ENCODE measurements at regions not wholly inside any gene's neighbourhood (a gene's known extent, or its start where the extent isn't known, plus 50 kb on each side); places are given as distances from the start of the nearest gene placed in this dataset.

GRCh38 chr3:124459678-124460077 is 270.6 kb upstream of the UMPS start:
- DNase-seq = no peak

GRCh38 chr3:124461126-124461525 is 269.1 kb upstream of the UMPS start:
- DNase-seq = no peak

GRCh38 chr3:124461838-124462632 is 268.2 kb upstream of the UMPS start:
- no peak for DNase-seq

- no peak for DNase-seq
These were observed 267.0 kb upstream of the UMPS start for GRCh38 chr3:124463234-124463633.

GRCh38 chr3:124467980-124468902 is 262.0 kb upstream of the UMPS start:
- DNase-seq = peak; percentile 26

- no peak for DNase-seq
These were observed 260.7 kb upstream of the UMPS start for GRCh38 chr3:124469555-124469954.

GRCh38 chr3:124478830-124479229 is 251.4 kb upstream of the UMPS start:
- no peak for DNase-seq

- DNase-seq = no peak
These were observed 246.3 kb upstream of the UMPS start for GRCh38 chr3:124483915-124484470.

- no peak for DNase-seq
These were observed 243.9 kb upstream of the UMPS start for GRCh38 chr3:124486324-124486723.

GRCh38 chr3:124489506-124489905 is 240.7 kb upstream of the UMPS start:
- no peak for DNase-seq

GRCh38 chr3:124491098-124491497 is 239.2 kb upstream of the UMPS start:
- DNase-seq = no peak

- no peak for DNase-seq
These were observed 238.4 kb upstream of the UMPS start for GRCh38 chr3:124491875-124492274.

GRCh38 chr3:124492824-124493223 is 237.4 kb upstream of the UMPS start:
- peak; percentile 60 for DNase-seq

- DNase-seq = no peak
These were observed 234.2 kb upstream of the UMPS start for GRCh38 chr3:124496061-124496460.

GRCh38 chr3:124497487-124497886 is 232.8 kb upstream of the UMPS start:
- DNase-seq = no peak

- DNase-seq = no peak
These were observed 231.4 kb upstream of the UMPS start for GRCh38 chr3:124498891-124499290.

- no peak for DNase-seq
These were observed 225.8 kb upstream of the UMPS start for GRCh38 chr3:124504332-124505059.

GRCh38 chr3:124509884-124510283 is 220.4 kb upstream of the UMPS start:
- DNase-seq = no peak

- no peak for DNase-seq
These were observed 220.0 kb upstream of the UMPS start for GRCh38 chr3:124510290-124510689.

GRCh38 chr3:124512881-124513609 is 217.2 kb upstream of the UMPS start:
- DNase-seq = no peak

GRCh38 chr3:124513610-124513997 is 216.6 kb upstream of the UMPS start:
- no peak for DNase-seq

- DNase-seq = no peak
These were observed 215.6 kb upstream of the UMPS start for GRCh38 chr3:124514683-124515082.
